ENCODE measurements at regions not wholly inside any gene's neighbourhood (a gene's known extent, or its start where the extent isn't known, plus 50 kb on each side); places are given as distances from the start of the nearest gene placed in this dataset.
"Not testable (repeated sequence)": the region's sequence is repeated elsewhere in the genome, so short reads cannot be mapped to it uniquely, and the experiment has no call there.

DNA sequence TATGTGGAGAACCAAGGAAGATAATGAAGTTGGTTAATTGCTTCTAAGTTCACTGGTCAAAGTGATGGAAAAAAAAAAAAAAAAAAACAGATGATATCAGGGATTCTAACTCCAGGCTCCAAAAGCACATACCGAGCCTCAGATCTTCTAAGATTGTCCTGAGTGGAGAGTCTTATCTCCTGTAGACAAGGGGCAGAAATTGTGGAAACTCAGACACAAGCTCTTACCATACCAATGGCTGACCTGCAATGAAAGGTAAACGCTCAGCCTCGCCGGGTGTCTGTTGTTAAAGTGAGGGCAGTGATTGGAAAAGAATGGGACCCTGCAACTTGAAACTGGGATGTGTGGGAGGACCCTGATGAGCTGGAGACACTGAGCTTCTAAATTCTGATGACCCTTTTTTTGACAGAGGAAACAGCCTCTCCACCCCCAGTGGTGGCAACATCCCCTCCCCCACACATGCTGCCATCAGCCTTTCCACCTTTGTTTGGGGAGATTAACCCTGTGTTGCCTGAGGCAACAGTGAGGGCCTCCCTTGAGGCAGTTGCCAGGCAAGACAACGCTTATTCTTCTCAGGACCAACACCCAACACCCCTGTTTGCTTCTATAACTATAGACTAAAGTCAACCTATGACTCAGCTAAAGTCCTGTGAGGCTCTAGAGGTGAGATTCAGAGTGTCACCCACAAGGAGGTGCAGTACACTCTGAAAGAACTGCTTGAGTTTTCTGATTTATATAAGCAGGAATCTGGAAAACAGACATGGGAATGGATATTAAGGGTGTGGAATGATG, 154.0 kb downstream of the THBS2 start:
- no peak for DNase-seq

DNA sequence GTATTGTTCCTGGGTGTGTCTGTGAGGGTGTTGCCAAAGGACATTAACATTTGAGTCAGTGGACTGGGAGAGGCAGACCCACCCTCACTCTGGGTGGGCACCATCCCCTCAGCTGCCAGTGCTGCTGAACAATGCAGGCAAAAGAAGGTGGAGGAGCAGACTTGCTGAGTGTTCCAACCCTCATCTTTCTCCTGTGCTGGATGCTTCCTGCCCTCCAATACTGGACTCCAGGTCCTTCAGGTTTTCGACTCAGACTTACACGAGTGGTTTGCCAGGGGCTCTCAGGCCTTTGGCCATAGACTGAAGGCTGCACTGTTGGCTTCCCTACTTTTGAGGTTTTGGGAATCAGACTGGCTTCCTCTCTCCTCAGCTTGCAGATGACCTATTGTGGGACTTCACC, 155.0 kb downstream of the THBS2 start:
- not testable (repeated sequence) for DNase-seq

DNA sequence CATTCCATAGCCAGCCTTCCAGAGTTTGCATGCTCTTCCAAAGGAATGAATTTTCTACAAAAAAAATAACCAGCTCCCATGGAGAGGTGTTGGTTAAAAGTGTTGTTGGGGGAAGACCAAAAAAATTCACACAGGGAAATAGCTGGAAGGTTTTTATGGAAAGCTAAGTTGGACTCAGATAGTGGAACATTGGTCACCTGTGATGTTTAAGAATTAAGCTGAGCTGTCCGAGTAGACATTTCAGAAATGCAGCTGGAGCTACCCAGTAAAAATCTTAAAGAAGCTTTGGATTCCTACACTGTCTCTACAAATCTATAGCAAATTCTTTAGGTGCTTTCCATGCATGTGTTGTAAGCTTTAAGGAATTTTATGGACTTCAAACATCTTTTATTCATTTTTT, 155.5 kb downstream of the THBS2 start:
- DNase-seq, result no peak

DNA sequence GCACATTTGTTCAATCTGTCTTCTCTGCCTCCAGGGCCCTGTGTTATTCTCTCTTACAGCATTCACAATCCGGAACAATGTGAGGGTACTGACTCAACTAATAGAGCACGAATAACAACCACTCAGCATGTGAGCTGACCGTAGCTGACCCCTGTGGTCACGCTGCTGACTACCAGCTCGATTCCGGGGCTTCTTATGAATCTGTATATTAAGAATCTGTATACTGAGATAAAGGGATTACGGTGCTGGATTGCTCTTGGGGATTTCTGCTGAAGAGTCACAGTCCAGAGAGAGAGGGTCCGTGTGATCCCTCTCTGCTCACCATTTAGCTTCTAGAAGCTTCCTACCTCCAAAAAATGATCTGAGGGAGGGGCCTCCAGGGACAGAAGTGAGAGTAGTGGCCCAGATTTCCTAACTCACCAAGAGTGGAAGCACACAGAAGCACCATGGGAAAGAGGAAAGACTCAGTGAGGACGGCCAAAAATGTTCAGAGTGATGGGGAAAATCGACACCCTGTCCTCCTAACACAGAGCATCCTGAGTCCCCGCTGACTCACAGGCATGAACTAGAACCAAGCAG, 156.2 kb downstream of the THBS2 start:
- no peak for DNase-seq

DNA sequence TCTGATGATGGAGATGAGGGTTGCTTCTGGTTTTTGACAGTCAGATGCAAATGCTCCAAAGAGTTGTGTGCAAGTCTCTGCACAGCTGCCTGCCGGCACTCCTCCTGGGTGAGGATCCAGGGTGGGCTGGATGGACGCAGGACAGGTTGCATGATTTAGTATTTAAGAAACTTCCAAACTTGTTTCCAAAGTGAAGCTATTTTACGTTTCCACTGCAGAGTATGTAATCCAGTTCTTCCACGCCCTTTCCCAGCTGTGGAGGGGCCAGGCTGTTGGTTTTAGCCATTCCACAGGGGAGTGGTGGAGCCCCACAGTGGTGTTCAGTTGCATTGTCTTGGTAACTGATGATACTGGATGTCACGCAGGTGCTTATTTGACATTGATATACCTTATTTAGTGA, 157.3 kb downstream of the THBS2 start:
- DNase-seq, result no peak

DNA sequence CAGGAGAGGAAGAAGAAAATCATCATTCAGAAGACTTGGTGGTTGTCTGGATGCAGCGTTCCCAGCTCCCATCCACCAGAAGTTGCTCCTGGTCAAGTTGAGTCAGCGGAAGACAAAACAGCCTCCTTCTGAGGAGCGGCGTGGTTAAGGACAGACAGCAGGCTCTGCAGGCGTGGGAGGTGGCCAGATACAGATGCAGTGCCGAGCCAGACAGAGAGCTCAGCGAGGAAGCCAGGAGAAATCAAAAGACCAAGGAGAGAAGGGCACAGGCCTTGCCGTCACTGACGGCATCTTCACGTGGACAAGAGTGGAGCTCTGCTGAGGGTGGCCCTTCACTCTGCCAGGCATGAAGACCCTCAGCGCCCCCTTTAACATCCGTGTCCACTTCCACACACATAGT, 158.5 kb downstream of the THBS2 start:
- no peak for DNase-seq

DNA sequence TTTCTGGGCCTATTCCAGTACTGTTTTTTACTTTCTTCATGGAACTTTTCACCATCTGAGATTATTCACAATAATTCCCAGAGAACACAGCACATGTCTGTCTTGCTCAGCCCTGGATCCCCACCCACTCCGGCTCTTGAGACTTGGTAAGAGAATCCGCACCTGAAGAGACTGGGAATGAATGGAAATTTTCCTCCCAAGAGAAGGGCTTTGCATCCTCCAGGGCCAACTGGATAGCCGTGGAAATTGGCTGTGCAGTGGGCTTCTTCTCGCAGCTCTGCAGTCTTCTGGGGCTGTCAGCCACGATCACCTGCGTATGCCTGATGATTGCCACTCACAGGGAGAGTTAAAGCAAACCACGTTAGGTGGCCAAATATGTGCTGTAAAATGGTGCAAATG, 159.1 kb downstream of the THBS2 start:
- DNase-seq, result no peak

DNA sequence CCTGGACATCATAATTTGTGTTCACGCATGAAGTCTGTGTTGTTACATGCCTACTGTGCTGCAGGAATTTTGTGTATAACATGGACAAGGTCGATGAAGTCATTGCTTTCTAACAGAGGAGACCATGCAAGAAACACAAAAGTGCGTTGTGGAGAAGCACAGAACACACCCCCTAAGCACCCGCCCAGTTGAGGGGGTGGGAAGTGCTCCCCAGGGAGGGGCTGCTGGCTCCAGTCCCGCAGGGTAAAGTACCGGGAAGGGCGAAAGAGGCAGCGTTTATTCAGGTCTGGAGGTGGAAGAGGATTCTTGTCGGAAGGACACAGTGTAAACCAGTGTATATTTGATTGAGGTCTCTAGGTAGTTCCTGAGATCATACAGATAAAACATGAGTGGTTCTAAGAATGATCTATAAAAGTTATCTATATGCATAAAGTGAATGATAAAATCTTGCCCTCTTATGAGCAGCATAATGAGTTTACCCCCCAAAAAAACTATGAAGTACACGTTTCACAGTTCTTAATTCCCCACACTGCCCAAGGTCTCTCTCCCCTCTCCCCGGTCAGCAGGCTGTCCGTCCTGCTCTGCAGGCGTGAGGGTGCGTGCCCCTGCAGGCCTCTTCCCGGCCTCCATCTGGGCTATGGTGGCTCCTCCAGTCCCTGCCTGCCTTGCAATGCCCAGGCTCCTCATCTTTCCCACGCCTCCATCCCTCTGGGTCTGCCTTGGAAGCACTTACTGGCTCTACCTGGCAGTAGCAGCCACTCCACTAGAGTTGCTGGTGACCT, 159.7 kb downstream of the THBS2 start:
- no peak for DNase-seq

DNA sequence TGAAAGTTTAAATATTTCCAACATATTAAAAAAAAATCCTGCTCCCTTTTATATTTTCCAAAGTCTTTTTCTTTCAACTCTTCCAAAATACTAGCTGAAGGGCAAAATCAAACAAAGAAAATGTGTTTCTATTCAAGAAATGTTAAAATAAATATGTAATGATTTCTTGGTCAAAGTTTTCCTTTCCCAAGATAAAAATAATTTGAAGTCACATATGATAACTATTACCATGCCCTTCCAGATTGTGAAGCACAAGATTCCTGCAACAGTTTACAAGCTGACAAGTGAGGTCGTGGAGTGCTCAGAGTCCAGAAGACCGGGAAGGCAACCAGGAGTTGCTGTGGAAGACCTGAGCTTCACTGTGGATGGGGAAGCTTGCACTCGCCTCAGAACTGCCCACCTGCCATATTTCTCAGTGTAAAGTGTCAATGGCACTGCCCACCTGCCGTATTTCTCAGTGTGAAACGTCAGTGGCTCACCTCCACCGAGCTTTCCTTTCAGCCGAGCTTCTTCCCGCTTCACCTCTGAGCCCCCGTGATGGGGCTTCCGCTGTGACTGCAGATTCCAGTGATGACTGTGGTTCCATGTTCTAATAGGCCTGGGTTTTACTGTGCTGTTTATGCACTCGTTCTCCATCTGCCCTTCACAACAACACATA, 160.5 kb downstream of the THBS2 start:
- no peak for DNase-seq

DNA sequence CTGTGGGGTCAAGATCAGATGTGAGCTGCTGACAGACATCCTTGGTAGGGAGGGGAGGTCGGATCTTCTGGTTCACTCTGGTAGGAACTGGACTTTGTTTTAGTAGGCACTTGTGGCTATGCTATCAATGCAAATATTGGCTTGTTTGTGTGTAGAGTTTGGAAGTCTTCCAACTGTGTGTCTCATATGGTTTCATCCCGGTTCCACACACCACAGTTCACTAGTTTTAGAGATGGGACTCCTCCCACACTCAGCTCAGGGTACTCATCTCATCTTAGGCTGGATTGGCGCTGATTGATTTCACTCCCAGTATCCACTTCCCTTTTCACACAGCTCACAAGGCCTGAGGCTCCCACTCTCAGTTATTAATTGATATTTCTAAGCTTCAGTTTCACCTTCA, 161.3 kb downstream of the THBS2 start:
- DNase-seq, result no peak

DNA sequence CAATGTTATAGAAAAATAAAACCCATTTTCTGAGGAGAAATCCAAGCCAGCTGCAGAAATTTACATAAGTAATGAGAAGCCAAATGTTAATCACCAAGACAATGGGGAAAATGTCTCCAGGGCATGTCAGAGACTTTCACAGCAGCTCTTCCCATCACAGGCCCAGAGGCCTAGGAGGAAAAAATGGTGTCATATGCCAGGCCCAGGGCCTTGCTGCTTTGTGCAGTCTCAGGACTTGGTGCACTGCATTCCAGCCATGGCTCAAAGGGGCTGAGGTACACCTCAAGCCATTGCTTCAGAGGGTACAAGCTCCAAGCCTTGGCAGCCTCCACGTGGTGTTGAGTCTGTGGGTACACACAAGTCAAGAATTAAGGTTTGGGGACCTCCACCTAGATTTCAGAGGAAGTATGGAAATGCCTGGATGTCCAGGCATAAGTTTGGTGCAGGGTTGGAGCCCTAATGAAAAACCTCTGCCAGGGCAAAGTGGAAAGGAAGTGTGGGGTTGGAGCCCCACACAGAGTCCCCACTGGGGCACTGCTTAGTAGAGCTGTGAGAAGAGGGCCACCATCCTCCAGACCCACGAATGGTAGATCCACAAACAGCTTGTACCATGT, 163.0 kb downstream of the THBS2 start:
- DNase-seq, result not testable (repeated sequence)

DNA sequence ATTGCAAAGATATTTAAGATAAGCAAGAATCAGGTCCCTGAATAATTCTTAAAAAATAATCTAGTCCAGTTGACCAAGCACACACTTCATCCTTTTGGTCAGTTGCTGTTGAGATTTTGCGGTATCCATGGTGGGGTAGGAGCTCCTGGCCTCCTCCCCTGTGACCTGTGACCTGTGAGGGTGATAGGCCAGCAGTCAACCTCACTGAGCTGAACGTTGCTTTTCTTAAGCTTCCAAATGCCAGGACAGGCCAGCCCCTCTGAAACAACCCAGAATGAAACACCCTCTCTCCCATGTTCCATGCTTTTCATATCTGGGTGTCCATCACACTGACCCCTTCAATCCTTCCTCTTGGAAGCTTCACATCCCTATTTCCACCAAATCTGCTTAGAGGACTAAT, 164.9 kb downstream of the THBS2 start:
- DNase-seq, result no peak

DNA sequence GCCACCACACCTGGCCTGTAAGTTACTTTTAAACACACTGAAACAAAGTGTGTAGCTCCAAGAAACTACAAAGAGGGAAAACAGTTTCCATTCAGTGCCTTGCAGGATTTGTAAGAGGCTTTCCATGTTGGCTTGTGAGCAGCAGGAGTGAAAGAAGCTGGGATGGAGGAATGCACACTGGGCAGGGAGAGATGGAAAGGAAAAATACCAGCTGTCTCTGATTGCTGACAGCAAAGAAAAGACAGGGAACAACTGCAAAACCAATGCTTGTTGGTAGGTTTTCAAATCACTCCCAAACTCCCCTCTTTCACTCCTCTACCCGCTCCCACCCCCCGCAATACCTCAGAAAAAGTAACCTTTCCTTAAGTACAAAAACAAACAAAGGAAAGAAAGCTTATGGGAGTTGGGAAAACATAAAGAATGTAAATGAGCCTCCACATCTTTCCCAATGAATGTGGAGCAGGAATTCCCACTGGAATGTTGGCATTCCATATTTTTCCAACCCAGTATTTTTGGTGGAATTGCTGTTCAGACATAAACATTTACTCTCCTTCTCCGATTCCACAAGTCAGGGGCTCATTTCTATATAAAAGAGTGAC, 166.1 kb downstream of the THBS2 start:
- DNase-seq, result no peak

DNA sequence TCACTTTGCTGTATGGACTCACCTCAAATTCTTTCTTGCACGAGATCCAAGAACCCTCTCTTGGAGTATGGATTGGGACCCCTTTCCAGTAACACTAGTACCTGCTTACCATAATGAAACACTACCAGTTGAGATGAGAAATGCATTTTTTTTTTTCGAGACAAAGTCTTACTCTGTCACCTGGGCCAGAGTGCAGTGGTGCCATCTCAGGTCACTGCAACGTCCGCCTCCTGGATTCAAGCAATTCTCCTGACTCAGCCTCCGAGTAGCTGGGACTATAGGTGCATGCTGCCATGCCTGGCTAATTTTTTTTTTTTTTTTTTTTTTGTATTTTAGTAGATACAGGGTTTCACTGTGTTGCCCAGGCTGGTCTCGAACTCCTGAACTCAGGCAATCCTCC, 167.0 kb downstream of the THBS2 start:
- DNase-seq, result not testable (repeated sequence)

DNA sequence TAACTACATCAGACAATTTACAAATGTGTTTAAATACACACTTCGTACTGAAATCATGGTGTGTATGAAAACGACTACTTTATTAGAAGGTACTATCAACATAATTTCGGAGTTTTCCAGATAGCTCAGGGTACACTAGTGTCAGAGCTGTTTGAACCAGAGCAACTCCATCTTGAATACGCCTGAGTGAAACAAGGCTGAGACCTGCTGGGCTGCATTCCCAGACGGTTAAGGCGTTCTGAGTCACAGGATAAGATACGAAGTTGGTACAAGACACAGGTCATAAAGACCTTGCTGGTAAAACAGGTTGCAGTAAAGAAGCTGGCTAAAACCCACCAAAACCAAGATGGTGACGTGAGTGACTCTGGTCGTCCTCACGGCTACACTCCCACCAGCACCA, 167.6 kb downstream of the THBS2 start:
- no peak for DNase-seq

DNA sequence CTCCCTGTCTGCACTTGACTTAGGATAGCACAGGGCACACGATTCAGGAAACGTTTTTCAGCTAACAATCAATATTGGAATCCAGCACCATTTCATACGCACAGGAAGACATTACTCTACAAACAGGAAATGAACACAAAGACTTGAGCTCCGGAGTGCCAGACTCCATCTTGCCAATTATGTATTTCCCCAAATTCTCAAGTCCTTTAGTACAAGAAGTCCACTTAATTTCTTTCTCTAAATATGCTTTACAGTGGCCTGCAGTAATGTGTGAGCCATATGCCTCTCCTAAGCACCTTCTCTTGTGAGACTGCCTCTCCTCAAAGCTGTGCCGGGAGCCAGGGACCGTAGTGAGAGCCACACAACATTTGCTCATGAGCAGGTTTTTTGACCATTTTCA, 168.2 kb downstream of the THBS2 start:
- no peak for DNase-seq

DNA sequence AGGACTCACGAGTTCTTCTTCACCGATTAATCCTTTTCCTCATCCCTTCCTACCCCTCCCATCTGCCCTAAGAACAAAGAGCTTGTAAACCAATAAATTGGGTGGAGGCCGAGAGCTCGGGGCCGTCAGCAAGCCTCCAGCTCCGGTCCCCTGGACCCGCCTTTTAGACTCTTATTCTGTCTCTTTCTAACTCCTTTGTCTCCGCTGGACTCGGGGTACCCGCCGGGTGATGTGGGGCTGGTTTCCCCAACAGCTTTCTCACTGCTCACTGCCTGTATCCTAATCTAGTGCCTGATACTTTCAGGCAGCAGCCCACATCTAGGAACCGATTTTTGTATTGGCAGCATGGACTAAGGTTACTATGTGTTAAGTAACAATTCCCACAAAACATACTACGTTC, 169.1 kb downstream of the THBS2 start:
- DNase-seq, result not testable (repeated sequence)

DNA sequence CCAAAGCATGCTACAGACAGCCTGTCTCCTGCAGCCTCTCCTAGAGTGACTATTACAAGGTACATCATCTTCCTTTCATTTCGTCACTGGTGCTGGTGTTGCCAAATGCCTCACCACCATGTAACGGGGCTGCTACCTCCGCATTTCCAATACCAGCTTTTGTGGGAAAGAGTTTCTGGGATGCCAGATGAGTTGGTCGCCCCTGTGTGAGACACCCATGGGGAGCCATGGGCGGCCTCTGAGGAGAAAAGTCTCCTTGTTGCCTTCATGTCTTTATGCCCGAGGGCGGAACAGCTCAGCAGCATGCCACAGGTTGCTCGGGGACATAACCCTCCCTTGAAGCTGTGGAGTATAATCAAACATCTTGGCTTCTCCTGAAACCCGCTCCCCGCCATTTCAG, 169.6 kb downstream of the THBS2 start:
- DNase-seq, result no peak

DNA sequence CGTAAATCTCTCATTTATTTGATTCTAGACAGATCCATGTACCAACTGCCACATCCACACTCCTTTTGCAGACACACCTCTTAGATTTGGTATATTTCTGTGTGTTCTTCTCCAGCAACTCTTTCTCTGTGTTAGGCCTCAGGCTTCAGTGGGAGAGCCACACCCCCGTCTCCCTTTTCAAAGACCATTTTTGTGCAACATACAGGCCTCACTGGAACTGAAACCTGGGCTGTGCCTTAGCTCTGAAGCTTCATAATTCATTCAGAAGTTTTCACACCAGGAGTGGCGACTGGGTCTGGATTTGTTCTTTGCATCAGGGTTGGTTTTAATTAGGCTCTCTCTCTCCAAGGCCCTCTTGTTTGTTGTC, 170.2 kb downstream of the THBS2 start:
- no peak for DNase-seq

DNA sequence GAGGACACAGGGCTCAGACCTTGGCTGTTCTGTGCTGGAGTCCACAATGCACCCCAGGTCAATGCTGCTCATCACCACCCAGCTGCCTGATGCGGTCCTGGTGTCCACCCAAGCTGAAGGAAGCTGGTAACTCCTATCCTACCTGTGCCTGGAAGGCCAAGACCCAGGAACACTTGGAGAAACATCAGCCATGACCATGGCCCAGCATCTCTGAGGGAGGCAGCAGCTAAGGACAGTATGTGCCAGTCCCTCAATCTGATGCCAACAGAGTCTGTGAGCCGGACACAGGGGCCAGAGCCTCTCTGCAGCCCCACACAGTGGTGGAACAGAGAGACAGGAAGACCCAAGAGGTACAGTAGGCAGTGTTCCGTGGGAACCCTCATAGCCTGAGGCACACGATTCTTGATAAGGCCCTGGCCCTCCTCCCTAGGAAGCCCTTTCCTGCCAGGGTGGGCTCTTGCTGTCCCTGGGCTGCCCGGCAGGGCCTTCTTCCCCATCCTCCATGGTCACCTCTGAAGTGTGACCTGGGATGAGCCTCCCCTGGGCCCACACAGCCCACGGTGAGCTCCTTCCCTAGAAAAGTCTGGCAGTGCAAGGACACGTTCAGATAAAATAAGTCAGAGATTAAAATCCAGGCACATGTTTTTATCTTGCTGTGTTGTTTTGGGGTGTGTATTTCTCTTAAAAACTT, 170.7 kb downstream of the THBS2 start:
- DNase-seq, result no peak

DNA sequence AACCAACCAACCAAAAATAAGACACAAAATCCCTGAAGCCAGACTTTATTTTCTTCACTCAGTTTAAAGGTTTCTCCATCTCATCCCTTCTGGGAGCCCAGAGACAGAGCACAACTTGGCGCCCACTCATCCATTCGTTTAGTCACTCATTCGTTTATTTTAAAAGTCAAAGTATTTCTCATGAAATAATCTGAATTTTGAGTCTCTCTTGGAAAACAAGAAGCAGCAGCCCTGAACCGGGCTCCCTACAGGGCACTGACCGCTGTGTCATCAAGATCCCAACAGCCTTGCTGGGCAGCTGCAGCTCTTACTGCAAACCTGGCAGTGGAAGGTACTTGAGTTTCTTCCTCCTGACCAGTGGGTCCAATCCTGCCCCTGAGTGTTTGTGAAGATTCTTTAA, 171.6 kb downstream of the THBS2 start:
- DNase-seq, result no peak

DNA sequence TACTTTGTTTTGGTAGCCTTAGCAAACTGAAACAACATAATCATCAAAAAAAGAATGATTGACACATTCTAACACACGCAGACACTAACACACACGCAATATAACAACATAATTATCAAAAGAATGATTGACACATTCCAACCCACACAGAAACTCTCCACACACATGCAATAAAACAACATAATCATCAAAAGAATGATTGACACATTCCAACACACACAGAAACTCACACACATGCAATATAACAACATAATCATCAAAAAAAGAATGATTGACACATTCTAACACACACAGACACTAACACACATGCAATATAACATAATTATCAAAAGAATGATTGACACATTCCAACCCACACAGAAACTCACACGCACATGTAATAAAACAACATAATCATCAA, 172.4 kb downstream of the THBS2 start:
- DNase-seq, result no peak
